ENCODE measurements at regions not wholly inside any gene's neighbourhood (a gene's known extent, or its start where the extent isn't known, plus 50 kb on each side); places are given as distances from the start of the nearest gene placed in this dataset.
A peak's percentile ranks its signal among the peaks of the same experiment; 100 is the strongest.

DNA sequence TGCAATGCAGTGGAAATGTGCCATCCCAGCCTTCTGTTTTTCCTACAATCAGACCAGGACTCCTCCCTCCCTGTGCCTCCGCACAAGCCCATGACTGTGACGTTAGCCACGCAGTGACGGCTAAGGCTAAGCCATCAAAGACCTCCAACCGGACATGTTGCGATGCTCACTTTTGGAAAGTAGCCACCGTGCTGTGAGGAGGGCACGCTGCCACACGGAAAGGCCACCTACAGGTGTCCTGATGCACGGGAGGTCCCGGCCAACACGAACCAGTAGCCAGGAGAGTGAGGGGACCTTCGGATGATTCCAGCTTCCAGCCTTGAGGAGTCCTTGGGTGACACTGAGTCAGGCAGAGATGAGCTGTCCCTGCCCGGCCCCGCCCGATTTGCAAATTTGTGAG, 53.9 kb downstream of the FOXL1 start:
- intact Hi-C loops (cut with DNase I) = no loop called here
- ATAC-seq (no peak), DNase-seq (ENCODE audit: low spot score) (peak; percentile 52)

- ATAC-seq (no peak), DNase-seq (ENCODE audit: low spot score) (no peak)
- intact Hi-C loops (cut with DNase I) = no loop called here
Measured at GRCh38 chr16:86632944-86633343, 54.6 kb downstream of the FOXL1 start.

GRCh38 chr16:86634292-86634691, 55.9 kb downstream of the FOXL1 start:
- no peak for DNase-seq (ENCODE audit: low spot score)
- intact Hi-C loops (cut with DNase I) = no loop called here
- no peak for ATAC-seq

DNA sequence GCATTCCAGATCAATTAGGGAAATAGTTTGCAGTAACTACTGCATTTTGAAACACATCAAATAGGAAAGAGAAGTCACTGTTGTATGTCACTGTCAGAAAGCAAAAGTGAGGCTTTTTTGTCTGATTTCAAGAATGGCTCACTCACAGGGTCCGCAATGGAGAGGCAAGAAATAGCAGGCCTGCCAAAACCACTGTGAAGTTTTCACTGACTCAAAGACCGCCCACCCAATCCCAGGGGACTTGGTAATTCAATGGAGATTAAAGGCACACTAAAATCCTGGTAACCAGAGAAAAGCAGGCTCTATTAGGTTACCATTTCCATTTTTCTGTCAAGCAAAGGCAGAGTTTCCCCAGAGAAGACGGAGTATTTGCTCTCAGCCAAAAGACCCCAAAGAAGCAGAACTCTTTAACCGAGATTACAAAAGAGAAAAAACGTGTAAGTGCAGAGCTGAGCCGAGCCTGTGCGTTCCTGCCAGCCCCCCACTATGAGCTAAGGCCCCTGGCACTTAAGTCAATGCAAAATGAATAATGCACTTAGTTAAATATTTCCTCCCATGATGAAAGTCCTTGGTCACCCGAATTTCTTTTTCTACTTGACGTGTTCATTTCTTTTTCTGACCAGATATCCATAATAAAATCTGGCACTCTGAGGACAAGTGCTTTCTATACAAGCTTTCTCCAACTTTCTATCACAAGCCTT, 57.0 kb downstream of the FOXL1 start:
- no peak for ATAC-seq
- no peak for DNase-seq (ENCODE audit: low spot score)
- intact Hi-C loops (cut with DNase I) = no loop called here

GRCh38 chr16:86635926-86636325, 57.6 kb downstream of the FOXL1 start:
- ATAC-seq (no peak), DNase-seq (ENCODE audit: low spot score) (no peak)
- intact Hi-C loops (cut with DNase I) = no loop called here

DNA sequence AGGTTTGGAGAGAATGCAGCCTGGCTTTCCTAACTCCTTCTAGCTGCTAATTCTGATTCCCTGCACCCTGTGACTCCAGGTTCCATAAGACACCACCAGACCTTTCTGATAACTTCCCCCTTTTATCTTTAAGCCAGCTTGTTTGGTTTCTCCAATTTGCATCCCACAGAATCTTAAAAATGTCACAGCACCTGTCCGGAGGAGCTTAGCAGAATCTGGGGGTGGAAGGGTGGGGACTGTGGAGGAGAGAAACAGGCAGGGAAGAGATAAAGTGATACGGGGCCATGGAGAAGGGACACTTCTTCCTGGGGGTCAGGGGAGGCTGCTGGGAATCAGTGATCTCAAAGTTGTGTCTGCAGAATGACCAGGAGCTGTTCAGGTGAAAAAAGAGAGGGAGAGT, 59.4 kb downstream of the FOXL1 start:
- intact Hi-C loops (cut with DNase I) = no loop called here
- ATAC-seq (no peak), DNase-seq (ENCODE audit: low spot score) (no peak)

DNA sequence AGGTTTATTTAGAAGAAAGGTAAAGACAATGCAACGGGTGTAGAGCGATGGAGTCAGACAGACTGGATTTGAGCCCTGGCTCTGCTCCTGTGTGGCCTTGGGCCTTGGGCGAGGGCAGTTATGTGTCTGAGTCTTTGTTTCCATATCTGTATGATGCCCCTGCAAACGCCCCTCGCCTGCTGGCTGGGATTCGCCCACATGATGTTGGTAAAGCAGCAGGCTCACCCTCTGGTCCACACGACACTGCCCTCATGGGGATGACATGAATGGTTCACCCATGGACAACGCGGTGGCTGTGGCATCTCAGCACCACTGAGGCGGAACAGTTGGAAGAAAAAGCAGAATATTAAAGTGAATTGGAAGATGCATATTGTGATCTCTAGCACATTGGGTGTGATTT, 60.3 kb downstream of the FOXL1 start:
- no peak for ATAC-seq
- intact Hi-C loops (cut with DNase I) = no loop called here
- DNase-seq (ENCODE audit: low spot score) = no peak

- intact Hi-C loops (cut with DNase I) = no loop called here
Measured at GRCh38 chr16:86639354-86639753, 61.0 kb downstream of the FOXL1 start.

GRCh38 chr16:86640265-86640843, 62.0 kb downstream of the FOXL1 start:
- DNase-seq (ENCODE audit: low spot score) (no peak), ATAC-seq (peak; percentile 34)
- intact Hi-C loops (cut with DNase I) = no loop called here

More at GRCh38 chr16:86639354-86639753, 61.0 kb downstream of the FOXL1 start:
- DNase-seq (ENCODE audit: low spot score) (no peak), ATAC-seq (peak; percentile 30)

GRCh38 chr16:86642087-86642486, 63.7 kb downstream of the FOXL1 start:
- intact Hi-C loops (cut with DNase I) = no loop called here

DNA sequence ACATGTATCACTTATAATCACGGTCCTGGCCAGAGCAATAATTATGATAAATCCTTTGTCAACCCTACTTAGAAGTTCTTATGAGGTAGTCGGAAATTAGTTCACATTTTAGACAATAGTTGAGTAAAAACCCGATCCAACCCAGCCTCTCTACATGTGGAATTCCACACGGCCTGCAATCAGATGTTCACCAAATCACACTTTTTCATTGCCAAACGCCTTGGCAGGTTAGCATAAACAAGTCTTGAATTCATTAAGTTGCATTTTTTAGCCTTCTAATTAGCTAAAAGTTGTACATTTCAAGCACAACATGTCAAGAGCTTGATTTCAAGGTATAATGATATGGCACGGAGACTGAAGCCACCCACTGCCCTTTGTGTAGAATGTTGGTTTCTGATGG, 65.3 kb downstream of the FOXL1 start:
- ATAC-seq = no peak
- intact Hi-C loops (cut with DNase I) = no loop called here
- DNase-seq (ENCODE audit: low spot score) = no peak

More at GRCh38 chr16:86642087-86642486, 63.7 kb downstream of the FOXL1 start:
- DNase-seq (ENCODE audit: low spot score) (no peak), ATAC-seq (no peak)

DNA sequence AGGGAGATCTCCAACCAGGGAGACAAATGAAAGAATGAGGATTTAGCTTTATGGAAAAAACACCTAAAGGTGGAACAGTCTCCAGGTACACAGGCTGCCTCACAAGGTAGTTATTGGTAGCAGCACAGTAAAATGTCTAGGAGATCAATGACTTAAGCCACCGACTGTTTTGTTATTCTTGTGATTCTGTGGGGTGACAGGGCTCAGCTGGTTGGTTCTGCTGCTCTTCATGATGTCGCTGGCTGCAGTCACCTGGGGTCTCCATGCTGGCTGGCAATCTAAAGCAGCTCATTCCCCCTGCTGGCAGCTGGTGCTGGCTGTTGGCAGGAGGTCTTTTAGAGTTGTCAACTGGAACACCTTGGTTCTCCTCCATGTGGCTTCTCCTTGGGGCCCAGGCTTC, 69.2 kb downstream of the FOXL1 start:
- intact Hi-C loops (cut with DNase I) = no loop called here
- DNase-seq (ENCODE audit: low spot score) (no peak), ATAC-seq (no peak)

DNA sequence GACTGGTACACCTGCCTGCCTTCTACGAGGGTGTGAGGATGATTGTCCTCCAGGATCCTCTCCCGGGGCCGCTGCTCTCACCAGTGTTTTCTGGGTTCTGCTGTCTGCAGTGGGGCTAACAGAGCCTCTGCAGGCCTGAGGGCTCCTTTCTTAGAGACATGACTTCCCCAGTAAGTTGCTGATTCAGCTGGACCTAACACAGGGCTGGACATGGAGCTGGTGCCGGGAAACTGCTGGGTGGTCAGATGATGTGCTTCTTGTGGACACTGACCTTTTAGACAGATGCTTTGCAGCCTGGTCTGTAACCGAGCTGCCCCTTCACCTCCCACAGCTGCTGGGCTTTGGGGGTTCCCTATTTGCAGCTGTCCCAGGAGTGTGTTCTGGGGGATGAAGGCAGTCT, 71.5 kb downstream of the FOXL1 start:
- peak; percentile 65 for ATAC-seq
- intact Hi-C loops (cut with DNase I) = no loop called here
- no peak for DNase-seq (ENCODE audit: low spot score)

- ATAC-seq (no peak), DNase-seq (ENCODE audit: low spot score) (no peak)
- intact Hi-C loops (cut with DNase I) = no loop called here
Measured at GRCh38 chr16:86651013-86651627, 72.8 kb downstream of the FOXL1 start.

DNA sequence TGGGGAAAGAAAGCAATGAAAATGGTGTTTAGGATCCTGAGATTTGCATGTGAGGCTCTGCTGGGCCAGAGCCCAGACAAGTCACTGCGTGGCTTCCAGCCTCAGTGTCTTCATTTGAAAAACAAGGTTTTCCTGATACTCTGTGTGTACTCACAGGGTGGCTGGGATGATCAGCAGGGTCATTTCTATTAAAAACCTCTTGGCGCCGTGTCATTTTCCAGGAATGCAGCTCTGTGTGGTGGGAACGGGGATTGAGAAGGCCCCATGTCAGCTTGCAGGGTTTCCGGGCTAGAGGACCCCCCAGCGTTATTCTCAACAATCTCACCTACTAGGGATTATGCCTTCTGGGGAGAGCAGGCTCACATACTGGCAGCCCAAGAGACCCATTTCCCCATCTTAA, 73.5 kb downstream of the FOXL1 start:
- no peak for DNase-seq (ENCODE audit: low spot score)
- intact Hi-C loops (cut with DNase I) = no loop called here
- no peak for ATAC-seq

- ATAC-seq (peak; percentile 63), DNase-seq (ENCODE audit: low spot score) (no peak)
- intact Hi-C loops (cut with DNase I) = no loop called here
Measured at GRCh38 chr16:86653285-86654006, 75.1 kb downstream of the FOXL1 start.

DNA sequence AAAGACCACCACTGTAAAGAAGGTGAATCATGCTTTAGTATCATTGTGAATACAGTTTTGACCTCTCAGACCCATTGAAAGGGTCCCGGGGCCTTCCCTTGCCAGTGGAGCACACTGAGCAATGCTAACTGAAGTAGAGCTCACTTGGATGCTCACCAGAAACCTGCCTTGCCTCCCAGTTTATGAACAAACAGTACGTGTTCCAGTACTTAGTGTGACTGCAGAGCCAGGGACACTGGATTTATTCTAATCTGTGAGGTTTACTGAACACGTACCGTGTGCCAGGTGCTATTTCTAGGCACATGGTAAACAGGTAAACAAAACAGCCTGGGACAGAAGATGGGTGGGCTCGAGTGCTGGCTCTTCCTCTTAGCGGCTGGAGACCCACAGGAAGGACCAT, 79.6 kb downstream of the FOXL1 start:
- ATAC-seq (no peak), DNase-seq (ENCODE audit: low spot score) (no peak)
- intact Hi-C loops (cut with DNase I) = no loop called here

- ATAC-seq = no peak
- DNase-seq (ENCODE audit: low spot score) = no peak
- intact Hi-C loops (cut with DNase I) = no loop called here
Measured at GRCh38 chr16:86660623-86661022, 82.3 kb downstream of the FOXL1 start.

DNA sequence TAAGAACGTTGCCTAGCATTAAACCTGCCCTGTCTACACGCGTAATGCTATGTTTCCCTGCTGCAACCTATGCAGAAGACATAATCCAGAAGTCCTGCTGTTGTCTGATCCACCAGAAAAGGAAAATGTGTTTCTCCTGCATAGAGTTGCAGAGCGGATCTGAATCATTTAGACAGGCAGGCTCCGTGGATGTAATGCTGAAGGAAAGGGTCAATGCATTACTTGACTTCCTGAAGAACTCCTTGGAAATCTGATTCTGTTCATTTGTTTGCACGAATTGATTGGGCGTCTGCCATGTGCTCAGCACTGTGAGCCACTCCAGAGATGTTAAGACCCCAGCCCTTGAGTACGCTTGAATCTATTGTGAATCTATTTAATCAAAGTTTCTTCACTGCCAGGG, 83.4 kb downstream of the FOXL1 start:
- intact Hi-C loops (cut with DNase I) = no loop called here
- DNase-seq (ENCODE audit: low spot score) = no peak
- ATAC-seq = no peak

GRCh38 chr16:86662195-86662594, 83.8 kb downstream of the FOXL1 start:
- ATAC-seq = no peak
- intact Hi-C loops (cut with DNase I) = no loop called here
- no peak for DNase-seq (ENCODE audit: low spot score)

Data from sciatic nerve (tissue), 2 donors.